HG02938 (cell line): ENCODE measurements at regions not wholly inside any gene's neighbourhood (a gene's known extent, or its start where the extent isn't known, plus 50 kb on each side); places are given as distances from the start of the nearest gene placed in this dataset.

Experiments
- ATAC-seq: cut with Tn5 transposase; IDR thresholded peaks from one replicate; pipeline ENCODE4 v1.9.1; 2021; ENCODE audit warnings: mild to moderate bottlenecking, moderate library complexity; ENCODE audit not compliant: unreplicated experiment

DNA sequence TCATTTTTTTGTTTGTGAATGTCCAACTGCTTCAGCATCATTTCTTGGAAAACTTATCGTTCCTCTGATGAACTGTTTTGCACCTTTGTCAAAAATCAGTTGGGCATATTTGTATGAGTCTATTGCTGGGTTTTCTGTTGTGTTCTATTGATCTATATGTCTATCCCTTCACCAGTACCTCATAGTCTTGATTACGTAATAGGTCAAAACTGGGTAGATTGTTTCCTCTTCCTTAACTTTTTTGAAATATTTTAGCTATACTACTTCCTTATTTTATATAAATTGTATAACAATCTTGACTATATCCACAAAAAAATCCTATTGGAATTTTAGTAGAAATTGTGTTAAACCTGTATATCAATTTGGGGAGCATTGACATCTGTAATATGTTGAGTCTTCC is 104.1 kb upstream of the PALS2 start:
- no peak for ATAC-seq

DNA sequence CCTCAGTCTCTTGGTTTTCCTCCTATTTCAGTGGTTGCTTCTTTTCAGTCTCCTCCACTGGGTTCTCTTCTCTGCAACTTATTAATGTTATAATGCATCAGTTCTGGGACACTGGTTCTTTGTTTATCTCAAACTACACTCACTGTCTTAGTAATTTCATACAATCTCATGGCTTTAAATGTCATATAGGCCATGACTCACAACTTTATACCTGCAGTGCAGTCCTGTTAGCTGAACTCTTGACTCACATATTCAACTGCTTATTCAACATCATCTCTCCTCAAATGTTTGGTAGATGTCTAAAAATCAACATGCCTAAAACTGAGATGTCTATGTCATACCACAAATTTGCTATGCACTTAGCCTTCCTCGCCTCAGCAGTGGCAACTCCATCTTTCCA is 101.2 kb upstream of the PALS2 start:
- no peak for ATAC-seq

DNA sequence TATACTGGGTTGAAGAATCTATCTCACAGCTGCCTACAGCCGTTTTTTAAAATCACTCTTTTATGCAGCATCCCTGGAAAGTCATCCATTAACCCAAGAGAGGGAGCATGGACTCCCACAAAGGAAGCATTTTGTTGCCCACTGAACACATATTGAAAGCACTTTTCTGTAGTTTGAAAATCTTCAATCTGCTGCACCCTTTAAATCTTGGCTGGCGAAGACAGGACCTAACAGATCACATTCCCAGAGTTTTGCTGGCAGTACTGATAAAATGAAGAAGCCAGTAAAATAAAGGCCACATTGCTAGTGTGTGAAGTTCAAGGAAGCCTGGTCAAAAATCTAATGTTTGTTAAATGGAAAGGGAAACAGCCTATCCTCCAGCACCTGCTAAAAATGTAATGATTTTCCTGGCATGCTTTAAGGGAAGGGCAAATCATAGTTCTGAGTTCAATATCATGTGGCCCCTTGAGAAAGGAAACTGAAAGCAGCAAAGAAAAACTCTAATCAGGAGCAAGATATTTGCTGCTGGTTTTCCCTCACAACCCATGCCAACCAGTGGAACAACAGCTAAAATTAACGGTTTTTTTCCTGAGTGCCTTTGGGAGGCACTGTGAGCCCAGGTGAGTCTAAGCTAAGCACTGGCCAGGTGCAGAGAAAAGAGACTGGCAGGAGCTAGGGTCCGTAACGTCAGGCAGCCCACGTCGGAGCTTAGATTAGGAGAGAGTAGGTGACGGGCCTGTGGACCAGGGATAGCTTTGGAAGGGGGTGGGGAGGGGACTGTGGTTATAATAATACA is 97.9 kb upstream of the PALS2 start:
- ATAC-seq: no peak

DNA sequence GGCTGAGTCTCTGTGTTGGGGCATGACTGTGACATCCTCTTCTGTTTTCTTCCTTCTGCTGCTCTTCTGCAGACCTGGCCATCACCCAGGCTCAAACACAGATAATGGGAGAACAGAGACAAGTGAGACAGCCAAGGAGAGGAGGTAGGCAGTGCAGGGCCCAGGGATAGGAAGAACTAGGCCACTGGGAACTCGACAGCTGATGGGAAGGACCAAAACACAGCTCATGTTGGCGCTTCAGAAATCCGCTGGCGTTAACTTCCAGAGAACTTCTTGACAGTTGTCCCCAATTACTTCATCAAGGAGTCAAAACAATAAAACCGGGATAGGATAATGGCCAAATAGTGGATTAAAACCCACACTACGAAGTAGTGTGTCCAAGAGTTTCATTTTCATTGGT is 97.0 kb upstream of the PALS2 start:
- no peak for ATAC-seq

DNA sequence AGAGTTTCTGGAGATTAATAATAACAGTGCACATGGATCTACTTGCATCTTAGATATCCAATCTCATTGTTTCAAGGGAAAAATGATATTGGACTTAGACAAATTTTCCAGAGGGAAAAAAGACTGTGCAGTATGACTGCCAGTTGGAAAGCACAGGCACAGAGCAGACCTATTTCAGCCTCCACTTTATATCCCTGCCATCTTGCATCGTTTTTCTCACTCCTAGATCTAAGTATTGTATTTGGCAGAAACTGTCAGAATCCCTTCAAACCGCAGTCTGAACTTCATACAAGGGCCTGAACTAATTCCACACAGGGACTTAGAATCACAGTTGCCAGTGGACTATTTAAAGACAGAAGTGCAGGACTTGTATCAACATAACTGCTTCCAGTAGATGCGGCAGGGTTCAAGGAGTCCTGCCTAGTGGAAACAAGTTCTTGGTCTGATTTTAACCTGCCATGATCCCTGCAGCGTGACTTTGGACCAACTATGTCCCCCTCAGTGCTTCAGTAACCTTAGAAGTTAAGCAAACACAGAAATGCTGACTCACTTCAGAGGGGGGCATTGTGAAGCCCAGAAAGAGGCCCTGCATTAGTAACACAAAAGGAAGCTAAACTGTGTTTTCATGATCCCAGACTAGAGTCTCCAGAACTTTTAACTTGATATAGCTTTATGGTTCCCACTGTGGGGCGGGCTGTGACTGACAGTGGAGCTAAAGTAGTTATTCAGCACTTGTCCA is 95.7 kb upstream of the PALS2 start:
- ATAC-seq: no peak

DNA sequence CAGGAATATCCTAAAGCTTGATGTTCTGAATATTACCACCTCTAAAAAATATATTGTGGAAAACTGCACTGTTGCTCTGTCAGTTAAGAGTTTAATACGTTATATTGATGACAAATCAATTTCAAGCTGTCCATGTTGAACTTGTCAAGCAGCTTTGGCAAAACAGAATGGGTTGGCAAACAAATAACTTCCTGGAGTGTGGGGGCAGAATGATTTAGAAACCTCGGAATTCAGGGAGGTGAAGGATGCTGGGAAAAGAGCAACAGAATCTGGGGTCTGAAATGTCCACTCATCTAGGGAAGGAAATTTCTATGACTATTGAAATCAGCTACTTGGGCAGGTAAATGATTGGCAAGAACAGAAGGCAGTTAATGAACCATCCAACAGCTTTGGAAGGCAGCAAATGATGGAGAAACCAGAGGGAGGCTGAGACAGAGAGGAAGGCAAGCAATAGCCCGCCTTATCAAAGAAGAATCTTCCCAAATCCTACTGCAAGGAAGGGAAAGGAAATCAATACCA is 95.1 kb upstream of the PALS2 start:
- no peak for ATAC-seq

DNA sequence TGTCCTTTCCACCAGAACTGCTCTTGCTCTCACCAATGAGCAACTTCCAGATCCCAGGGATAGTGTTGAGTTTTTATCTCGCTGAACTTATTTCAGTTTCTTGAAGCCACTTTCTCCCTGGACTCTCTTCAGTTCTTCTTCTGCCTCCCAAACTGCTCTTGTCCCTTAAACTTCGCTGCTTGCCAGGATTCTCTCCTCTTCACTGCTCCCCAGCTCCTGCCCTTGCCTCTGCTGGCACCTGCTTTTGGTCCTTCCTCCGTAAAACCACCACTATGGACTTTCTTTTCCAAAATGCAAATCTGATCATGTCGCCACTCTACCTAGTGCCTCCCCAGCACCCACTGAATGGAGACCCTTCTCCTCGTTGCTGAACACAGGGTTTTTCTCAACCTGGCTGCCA is 92.8 kb upstream of the PALS2 start:
- no peak for ATAC-seq

DNA sequence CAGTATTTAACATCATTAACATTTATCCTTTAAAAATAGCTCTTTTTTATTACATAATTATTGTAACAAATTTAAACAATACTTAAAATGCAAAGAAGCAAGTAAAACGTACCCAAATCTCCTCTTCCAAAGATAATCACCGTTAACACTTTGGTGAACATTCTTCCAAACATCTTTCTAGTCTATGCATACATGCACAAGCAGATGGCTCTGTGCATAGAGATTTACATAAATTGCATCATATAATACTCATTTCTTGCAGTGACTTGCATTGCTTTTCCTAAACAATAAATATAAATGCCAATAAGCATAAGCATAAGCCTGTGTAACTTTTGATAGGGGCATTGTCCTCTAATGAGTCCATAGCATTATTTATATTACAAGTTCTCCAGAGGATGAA is 89.4 kb upstream of the PALS2 start:
- no peak for ATAC-seq

DNA sequence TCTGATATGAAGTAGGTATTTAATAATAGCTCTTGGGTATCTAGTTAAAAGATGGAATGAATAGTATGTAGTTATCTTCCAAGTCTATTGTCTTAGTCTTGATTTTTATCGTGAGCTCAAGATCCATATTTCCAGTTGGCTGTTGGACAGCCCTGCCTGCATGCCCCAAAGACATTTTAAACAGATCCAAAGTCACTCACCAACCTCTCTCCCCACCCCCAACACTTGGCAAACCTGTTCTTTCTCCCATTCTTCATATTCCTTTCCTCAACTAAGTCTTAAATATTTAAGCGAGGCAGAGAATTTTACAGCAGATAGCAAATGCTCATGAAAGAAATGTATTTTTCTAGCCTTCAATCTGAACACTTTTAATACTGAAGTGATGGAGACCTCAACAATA is 80.7 kb upstream of the PALS2 start:
- no peak for ATAC-seq

DNA sequence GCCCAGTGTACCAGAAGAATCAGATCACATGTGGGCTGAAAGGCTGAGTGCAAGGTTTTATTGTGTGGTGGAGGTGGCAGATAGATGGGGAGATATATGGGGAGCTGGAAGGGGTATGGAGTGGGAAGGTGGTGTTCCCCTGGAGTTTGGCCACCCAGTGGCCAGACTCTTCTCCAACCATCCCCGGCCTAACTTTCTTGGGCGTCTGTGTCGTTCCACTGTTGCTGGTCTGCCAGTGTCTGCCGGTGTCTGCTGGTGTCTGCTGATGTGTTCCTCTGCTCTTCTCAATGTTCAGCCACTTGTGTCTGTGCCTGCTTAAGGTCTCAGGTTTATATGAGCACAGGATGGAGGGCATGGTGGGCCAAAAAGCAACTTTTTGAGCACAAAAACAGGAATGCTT is 78.4 kb upstream of the PALS2 start:
- ATAC-seq: no peak

DNA sequence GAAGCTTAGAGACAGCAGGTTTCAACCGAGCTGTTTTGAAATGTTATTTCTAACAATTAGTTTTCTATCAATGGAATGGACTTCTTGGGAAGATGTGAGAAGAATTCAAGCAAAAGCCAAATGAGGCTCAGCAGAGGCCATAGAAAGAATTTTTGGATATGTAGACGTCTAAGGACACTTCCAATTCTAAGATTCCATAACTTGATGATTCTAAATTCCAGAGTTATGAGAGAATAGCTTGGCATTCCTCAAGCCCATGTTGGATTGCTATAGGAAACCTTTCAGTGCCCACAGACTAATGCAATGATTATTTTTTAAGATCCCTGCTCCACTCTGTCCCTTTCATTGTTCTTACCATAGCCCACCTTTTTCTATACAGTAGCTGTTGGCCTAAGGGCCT is 77.2 kb upstream of the PALS2 start:
- no peak for ATAC-seq

DNA sequence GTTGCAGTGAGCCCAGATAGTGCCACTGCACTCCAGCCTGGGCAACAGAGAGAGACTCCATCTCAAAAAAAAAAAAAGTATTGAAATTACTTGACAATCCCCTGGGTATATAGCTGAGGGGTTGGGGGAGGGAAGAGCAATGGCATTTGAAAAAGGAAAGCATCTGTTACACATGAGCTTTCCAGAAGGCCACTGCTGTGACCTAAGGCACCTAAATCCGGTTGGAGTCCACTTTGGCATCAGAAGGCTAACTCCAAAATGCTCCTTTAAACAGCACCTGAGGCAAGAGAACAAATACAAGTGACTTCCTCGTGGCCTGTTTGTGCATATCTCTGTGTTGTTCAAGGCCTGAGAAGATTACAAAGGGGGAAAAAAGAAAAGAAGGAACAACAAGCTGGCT is 74.8 kb upstream of the PALS2 start:
- no peak for ATAC-seq

DNA sequence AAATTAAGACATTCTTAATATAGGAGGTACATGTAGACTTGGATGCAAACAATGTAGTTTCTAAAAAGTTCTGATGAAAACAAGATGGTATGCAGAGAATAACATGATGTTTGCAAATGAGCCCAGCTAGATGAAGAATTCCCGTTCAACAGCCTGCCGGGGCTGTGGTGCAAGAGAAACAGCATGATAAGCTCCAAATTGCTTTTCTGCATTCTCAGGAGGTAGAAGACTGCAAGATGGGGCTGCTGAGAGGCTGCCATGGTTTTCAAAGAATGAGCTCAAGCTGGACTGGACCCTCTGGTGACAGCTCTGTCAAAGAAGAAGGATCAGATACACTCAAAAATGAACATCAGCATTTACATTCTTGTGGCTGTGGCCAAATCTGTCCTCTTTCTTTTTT is 73.4 kb upstream of the PALS2 start:
- ATAC-seq: no peak

DNA sequence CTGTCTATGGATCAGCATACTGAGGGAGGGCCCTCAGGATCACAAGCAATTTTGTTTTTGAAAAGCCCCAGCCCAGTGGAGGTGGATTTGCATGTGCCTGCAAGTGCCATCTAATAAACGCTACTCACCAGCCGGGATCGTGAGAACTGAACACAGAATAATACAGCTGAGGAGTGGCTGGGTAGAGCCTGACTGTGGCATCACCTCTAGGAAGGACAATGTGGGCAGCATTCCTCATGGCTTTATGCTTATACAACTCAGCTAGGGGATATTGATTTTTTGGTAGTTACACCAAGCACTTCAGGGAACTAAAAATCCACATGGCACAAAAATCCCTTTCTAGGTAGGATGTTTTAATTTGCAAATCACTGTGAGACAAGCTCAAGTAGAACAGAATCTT is 72.7 kb upstream of the PALS2 start:
- ATAC-seq: no peak

DNA sequence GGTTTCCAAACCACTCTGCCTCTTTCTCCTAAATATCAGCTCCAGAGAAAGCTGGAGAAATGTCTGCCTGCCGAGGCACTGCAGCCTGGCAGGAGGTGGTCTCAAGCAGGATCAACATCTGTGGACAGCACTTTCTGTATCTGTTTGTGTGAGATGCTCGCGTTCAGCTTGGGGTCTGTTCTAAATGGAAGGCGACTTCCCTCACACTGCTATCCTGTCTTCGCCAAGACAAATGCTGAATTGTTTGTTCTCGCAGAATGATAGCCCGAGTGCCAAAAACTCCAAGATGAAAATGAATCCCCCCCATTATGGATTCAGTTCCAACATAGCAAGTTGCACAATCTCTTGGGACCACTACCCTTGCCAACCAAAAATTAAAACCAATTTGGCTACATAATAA is 72.2 kb upstream of the PALS2 start:
- ATAC-seq: no peak

DNA sequence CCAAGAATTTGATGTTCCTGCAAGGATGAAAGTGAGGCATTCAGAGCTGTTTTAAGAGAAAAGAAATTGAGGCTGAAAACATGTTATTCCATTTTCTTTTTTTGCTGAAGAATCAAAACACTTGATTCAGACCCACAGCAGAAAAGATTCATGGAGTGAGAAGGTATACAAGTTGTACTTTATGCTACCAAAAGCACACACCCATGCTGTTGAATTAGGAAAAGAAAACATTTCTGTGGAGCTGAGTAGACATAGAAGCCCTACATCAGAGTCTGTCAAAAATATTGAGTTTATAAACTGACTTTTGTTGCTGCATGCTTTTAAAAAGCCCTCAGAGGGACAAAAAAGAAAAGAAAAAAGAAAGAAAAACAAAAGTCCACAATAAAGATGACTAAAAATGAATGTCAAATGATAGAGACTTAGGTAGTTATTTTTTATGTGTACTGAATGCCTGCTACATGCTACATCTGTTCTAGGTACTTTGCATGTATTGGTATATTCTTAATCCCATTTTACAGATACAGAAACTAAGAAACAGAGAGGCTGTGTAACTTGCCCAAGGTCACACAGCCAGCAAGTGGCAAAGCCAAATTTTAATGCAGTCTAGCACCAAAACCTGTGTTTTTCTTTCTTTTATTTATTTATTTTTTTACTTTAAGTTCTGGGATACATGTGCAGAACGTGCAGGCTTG is 71.7 kb upstream of the PALS2 start:
- no peak for ATAC-seq

DNA sequence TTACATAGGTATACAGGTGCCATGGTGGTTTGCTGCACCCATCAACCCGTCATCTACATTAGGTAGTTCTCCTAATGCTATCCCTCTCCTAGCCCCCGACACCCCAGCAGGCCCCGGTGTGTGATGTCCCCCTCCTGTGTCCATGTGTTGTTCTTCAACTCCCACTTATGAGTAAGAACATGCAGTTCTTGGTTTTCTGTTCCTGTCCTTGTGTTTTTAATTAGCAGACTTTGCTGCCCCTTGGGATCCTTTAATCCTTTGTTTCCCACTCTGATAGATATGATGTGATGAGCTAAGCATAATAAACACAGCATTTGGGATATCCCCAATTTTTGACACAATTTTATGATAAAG is 71.1 kb upstream of the PALS2 start:
- no peak for ATAC-seq

DNA sequence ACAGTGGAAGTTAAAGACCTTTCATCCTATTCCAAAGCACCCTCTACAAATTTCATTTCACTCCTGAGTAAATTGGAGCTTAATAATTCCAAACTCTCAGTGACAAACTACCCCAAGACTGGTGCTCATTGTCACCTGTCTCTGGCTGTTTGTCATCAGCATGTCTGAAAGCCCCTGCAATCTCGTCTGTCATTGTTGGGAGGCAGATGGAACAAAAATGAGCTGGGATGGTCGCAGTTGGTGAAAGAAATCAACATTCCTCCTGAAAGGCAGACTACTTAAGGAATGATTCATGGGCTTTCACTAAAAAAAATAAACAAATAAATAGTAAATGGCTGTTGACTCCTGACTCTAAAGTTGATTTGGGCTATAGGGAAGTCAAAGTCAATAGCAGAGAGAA is 69.7 kb upstream of the PALS2 start:
- no peak for ATAC-seq

DNA sequence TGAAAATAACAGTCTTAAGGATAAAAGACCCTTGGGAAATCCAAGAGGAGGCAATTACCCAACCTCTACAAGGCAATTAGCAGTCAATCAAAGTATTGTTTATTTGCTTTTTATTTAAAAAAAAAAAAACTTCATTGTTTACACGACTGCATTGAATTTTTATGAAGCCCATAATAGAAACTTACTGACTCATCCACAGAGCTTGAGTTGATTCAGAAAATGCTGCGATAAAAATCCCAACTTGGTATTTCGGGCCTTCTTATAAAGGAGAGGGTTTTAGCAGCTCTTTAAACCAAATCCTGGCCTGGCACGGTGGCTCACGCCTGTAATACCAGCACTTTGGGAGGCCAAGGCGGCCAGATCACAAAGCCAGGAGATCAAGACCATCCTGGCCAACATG is 69.2 kb upstream of the PALS2 start:
- no peak for ATAC-seq

DNA sequence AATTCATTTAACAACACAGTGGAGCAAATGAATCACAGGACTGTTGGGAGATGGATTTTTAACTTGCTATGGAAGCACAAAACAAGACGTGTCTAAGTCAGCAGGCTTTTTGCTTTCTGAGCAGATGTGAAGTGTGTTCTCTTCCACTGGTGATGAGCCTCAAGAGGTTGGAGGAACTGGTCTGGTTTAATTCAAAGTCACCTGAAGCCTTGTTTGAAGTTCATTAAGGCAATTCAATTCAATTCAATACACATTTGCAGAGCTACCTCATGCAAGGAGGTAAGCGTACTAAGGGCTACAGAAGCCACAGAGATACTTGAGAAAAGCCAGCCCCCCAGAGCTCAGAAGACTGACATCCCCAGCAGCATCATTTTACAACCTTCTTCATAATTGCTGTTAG is 68.4 kb upstream of the PALS2 start:
- ATAC-seq: no peak

DNA sequence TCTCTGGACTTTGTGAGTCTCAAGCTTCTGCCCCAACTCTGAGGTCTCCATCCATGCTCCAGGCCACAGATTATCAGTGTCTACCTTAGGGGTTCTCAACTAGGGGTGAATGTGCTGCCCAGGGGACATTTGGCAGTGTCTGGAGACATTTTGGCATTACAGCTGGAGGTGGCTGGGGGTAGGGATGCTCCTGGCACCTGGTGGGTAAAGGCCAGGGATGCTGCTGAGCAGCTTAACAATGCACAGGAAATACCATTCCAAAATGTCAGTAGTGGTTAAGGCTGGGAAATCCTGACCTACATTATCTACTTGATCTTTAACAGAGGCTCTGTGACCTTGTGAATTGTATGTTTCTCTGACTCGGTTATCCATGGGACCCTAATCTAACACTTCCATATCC is 67.3 kb upstream of the PALS2 start:
- ATAC-seq: no peak

DNA sequence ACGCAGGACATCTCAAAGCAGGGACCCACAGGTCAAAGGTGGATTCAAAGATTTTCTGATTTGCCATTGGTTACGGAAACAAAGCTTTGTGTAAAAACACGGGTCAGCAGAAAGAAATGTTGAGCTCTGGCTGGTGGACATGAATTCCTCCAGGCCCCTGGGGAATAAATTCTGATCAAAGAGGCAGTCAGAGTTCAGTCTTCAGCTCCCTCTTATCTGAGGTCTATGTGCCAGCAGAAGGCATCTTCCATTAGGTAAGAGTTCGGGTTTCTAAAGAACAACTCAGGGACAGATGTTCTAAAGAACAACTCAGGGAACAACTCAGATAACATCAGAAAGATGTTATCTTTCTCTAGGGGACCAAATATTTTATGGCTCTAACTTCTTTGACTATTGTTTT is 64.9 kb upstream of the PALS2 start:
- ATAC-seq: no peak
